Pancreas (tissue), 10 donors: ENCODE measurements at regions not wholly inside any gene's neighbourhood (a gene's known extent, or its start where the extent isn't known, plus 50 kb on each side); places are given as distances from the start of the nearest gene placed in this dataset.
"Not testable (repeated sequence)": the region's sequence is repeated elsewhere in the genome, so short reads cannot be mapped to it uniquely, and the experiment has no call there.

Experiments used
- ATAC-seq, 4 donors: fragments of 200-7000 bp; cut with Tn5 transposase; one replicate each; pipeline versions ENCODE4 v1.8.0 to v1.9.1; 2020; ENCODE audit warnings: mild to moderate bottlenecking in 4 of 4, moderate library complexity in 4 of 4
- DNase-seq, 6 donors: peaks; one replicate each; pipeline ENCODE4 v3.0.0-alpha.2; 2020
- FAIRE-seq: peaks from 2 replicates; lab custom pipeline; 2012; peaks lifted over from hg19 to GRCh38; lab: Jason Lieb, UNC
- H3K27ac ChIP-seq, 4 donors: fragments of 200-600 bp; sonication (generic); 1 replicate in 3 of 4; 2 replicates in 1 of 4; pipeline versions ENCODE4 v1.5.0 to v1.8.0; 2020
- H3K27me3 ChIP-seq, 4 donors: fragments of 200-600 bp; one replicate each; pipeline ENCODE4 v1.8.0; 2021
- H3K36me3 ChIP-seq, 3 donors: fragments of 200-600 bp; sonication (generic) in 1 of 3; one replicate each; pipeline versions ENCODE4 v1.5.0 to v1.8.0; 2020 to 2021
- H3K4me1 ChIP-seq, 3 donors: fragments of 200-600 bp; one replicate each; pipeline ENCODE4 v1.8.0; 2021
- H3K4me3 ChIP-seq, 4 donors: fragments of 200-600 bp; sonication (generic) in 2 of 4; one replicate each; pipeline versions ENCODE4 v1.5.0 to v1.8.0; 2020 to 2021
- H3K9me3 ChIP-seq, 4 donors: fragments of 200-600 bp; one replicate each; pipeline ENCODE4 v1.8.0; 2021
- WGBS, 2 donors: extraction: QIAGEN DNeasy Blood & Tissue Kit; methylation state at CpG; one replicate each; pipeline ENCODE4 v1.1.7; 2013; 5-methylcytosine and 5-hydroxymethylcytosine counted together
- intact Hi-C, 3 donors: fragments of 100-400 bp; cut with DNase I; formaldehyde crosslinking; loops; one replicate each; pipeline versions ENCODE4 v1.11.1 to v1.14.2; 2022
- TF ChIP-seq, protein P1 (sequence below), 4 donors: fragments of 200-600 bp; sonication (generic) in 3 of 4; IDR thresholded peaks; one replicate each; pipeline versions ENCODE4 v1.5.0 to v1.8.0; 2021; ENCODE audit warnings: antibody characterized with exemption in 4 of 4
- donor health status: healthy with polysubstance abuse.
- donor health status: DM: no; HTN: no; CAD: no; lungs with moderate emphysema.
- donor health status: DM: no; HTN: no; CAD: no.
- donor health status: control.
- donor health status: control.
- donor health status: Bipolar disorder and iron deficiency.
- donor health status: DM: yes; HTN: yes; CAD: no.
- donor health status: DM: no; HTN: no; CAD: no.
- donor health status: DM: no; HTN: no; CAD: no.
- donor health status: DM: yes; HTN: yes; CAD: no.

- H3K4me3 ChIP-seq: no peak overlapping the region
- H3K9me3 ChIP-seq: no peaks in the 10 kb centered on the region
- TF ChIP-seq, protein P1, sequence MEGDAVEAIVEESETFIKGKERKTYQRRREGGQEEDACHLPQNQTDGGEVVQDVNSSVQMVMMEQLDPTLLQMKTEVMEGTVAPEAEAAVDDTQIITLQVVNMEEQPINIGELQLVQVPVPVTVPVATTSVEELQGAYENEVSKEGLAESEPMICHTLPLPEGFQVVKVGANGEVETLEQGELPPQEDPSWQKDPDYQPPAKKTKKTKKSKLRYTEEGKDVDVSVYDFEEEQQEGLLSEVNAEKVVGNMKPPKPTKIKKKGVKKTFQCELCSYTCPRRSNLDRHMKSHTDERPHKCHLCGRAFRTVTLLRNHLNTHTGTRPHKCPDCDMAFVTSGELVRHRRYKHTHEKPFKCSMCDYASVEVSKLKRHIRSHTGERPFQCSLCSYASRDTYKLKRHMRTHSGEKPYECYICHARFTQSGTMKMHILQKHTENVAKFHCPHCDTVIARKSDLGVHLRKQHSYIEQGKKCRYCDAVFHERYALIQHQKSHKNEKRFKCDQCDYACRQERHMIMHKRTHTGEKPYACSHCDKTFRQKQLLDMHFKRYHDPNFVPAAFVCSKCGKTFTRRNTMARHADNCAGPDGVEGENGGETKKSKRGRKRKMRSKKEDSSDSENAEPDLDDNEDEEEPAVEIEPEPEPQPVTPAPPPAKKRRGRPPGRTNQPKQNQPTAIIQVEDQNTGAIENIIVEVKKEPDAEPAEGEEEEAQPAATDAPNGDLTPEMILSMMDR (IDR thresholded peaks at IDR 0.05): no peak
- ATAC-seq: no peak
- FAIRE-seq: no peak
- DNase-seq: no peak
- no peaks in the 10 kb centered on the region for H3K4me1 ChIP-seq
- H3K36me3 ChIP-seq: no peaks in the 10 kb centered on the region
- 68 to 69% methylated on average over 4 of the region's 4 CpGs for WGBS, 2 donors
- intact Hi-C loops: no loop called here
- no peaks in the 10 kb centered on the region for H3K27me3 ChIP-seq
- H3K27ac ChIP-seq: no peak overlapping the region
Measured at GRCh38 chr1:223045164-223045957, 97.7 kb downstream of the TLR5 start.

GRCh38 chr1:223046011-223046410 lies 97.0 kb downstream of the TLR5 start:
- ATAC-seq: no peak
- no peaks in the 10 kb centered on the region for H3K9me3 ChIP-seq
- WGBS, 2 donors: 95 to 97% methylated on average over 2 of the region's 2 CpGs
- no peak for DNase-seq
- TF ChIP-seq, protein P1 (IDR thresholded peaks at IDR 0.05): no peak
- intact Hi-C loops: no loop called here
- no peaks in the 10 kb centered on the region for H3K27me3 ChIP-seq
- no peak overlapping the region for H3K27ac ChIP-seq
- H3K4me1 ChIP-seq: no peaks in the 10 kb centered on the region
- no peaks in the 10 kb centered on the region for H3K36me3 ChIP-seq
- no peak overlapping the region for H3K4me3 ChIP-seq
- no peak for FAIRE-seq

GRCh38 chr1:223046463-223046862 lies 96.6 kb downstream of the TLR5 start:
- H3K4me1 ChIP-seq, H3K9me3 ChIP-seq, H3K27me3 ChIP-seq, FAIRE-seq, intact Hi-C loops, ATAC-seq, DNase-seq, H3K27ac ChIP-seq, H3K36me3 ChIP-seq, H3K4me3 ChIP-seq: not testable (repeated sequence)
- 77 to 91% methylated on average over 8 of the region's 8 CpGs for WGBS, 2 donors

DNA sequence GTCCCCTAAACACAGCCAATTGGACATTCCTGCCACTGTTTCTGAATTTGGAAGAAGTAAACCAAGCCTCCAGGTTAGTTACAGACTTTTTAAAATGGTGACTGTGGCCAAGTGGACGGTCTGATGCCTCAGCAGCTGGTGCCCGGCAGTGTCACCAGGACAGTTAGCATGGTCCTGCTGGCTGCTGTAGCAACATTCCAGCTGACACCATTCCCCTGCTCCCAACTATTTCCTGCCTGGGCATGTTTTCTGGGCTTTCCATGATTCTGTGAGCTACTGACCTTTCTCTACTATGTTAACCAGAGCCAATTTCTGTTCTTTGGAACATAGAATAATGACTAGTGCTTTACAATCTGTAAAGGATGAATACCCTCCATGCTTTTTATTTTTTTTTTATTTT lies 95.0 kb downstream of the TLR5 start:
- no peaks in the 10 kb centered on the region for H3K4me1 ChIP-seq
- no peaks in the 10 kb centered on the region for H3K27me3 ChIP-seq
- H3K4me3 ChIP-seq: no peak overlapping the region
- no peaks in the 10 kb centered on the region for H3K9me3 ChIP-seq
- FAIRE-seq (no peak), ATAC-seq (no peak), DNase-seq (no peak)
- TF ChIP-seq, protein P1 (IDR thresholded peaks at IDR 0.05): no peak
- intact Hi-C loops: no loop called here
- 76 to 83% methylated on average over 2 of the region's 2 CpGs for WGBS, 2 donors
- H3K27ac ChIP-seq: no peak overlapping the region
- no peaks in the 10 kb centered on the region for H3K36me3 ChIP-seq

- no peaks in the 10 kb centered on the region for H3K36me3 ChIP-seq
- TF ChIP-seq, protein P1 (IDR thresholded peaks at IDR 0.05): no peak
- WGBS, 2 donors: 87 to 89% methylated on average over 9 of the region's 9 CpGs
- intact Hi-C loops: no loop called here
- DNase-seq (no peak), ATAC-seq (no peak), FAIRE-seq (no peak)
- no peaks in the 10 kb centered on the region for H3K27me3 ChIP-seq
- H3K27ac ChIP-seq: no peak overlapping the region
- no peaks in the 10 kb centered on the region for H3K9me3 ChIP-seq
- no peak overlapping the region for H3K4me3 ChIP-seq
- no peaks in the 10 kb centered on the region for H3K4me1 ChIP-seq
Measured at GRCh38 chr1:223052462-223052861, 90.6 kb downstream of the TLR5 start.
